RWPE1 (cell line): ENCODE measurements at regions not wholly inside any gene's neighbourhood (a gene's known extent, or its start where the extent isn't known, plus 50 kb on each side); places are given as distances from the start of the nearest gene placed in this dataset.

Experiments
- CTCF ChIA-PET: fragments of 350-600 bp; sonication (Branson Sonifier 250); formaldehyde crosslinking; extraction: SDS; loops from one replicate; lab custom pipeline; 2021; lab: Yijun Ruan, JAX
- POLR2A ChIA-PET: fragments of 400-600 bp; formaldehyde crosslinking; extraction: SDS; loops from one replicate; lab custom pipeline; 2020; ENCODE audit warnings: antibody characterized with exemption; ENCODE audit not compliant: low non-redundant PET; lab: Yijun Ruan, JAX
- DNase-seq: peaks from one replicate; pipeline ENCODE4 v3.0.0; 2012; ENCODE audit warnings: low spot score
- H3K27ac ChIP-seq: fragments of 450-650 bp; 2 replicates; pipeline ENCODE4 v1.5.1; 2017
- CTCF ChIP-seq: fragments of 450-650 bp; conservative IDR thresholded peaks from 2 replicates; pipeline ENCODE4 v1.5.1; 2017; ENCODE audit warnings: low read depth, mild to moderate bottlenecking

GRCh38 chr16:63981639-63982038 is 1140.2 kb downstream of the CDH11 start:
- POLR2A ChIA-PET = no interaction called here
- H3K27ac ChIP-seq = no peak overlapping the region
- no peak for DNase-seq
- TF ChIP-seq CTCF = no peak
- CTCF ChIA-PET = no interaction called here

GRCh38 chr16:63980763-63981162 is 1141.1 kb downstream of the CDH11 start:
- no peak overlapping the region for H3K27ac ChIP-seq
- no peak for DNase-seq
- TF ChIP-seq CTCF = no peak
- CTCF ChIA-PET = no interaction called here
- POLR2A ChIA-PET = no interaction called here

GRCh38 chr16:63978240-63978639 is 1143.6 kb downstream of the CDH11 start:
- POLR2A ChIA-PET = no interaction called here
- no peak for DNase-seq
- CTCF ChIA-PET = no interaction called here
- H3K27ac ChIP-seq = no peak overlapping the region
- no peak for TF ChIP-seq CTCF

GRCh38 chr16:63976345-63976744 is 1145.5 kb downstream of the CDH11 start:
- POLR2A ChIA-PET = no interaction called here
- TF ChIP-seq CTCF = no peak
- no peak overlapping the region for H3K27ac ChIP-seq
- CTCF ChIA-PET = interaction anchor here (0.6 kb wide), 1 partner anchor 19 kb away, joined by 4 read pairs; no protein-coding TSS in a partner anchor
- no peak for DNase-seq

- ChIA-PET POLR2A (no interaction called here), CTCF (interaction anchor here (0.6 kb wide), 1 partner anchor 20 kb away, joined by 4 read pairs; no protein-coding TSS in a partner anchor)
- DNase-seq = no peak
- no peak for TF ChIP-seq CTCF
- H3K27ac ChIP-seq = no peak overlapping the region
Observed at GRCh38 chr16:63975669-63976068, 1146.2 kb downstream of the CDH11 start.

GRCh38 chr16:63967966-63968365 is 1153.9 kb downstream of the CDH11 start:
- TF ChIP-seq CTCF = no peak
- no peak overlapping the region for H3K27ac ChIP-seq
- ChIA-PET POLR2A (no interaction called here), CTCF (no interaction called here)
- DNase-seq = no peak

GRCh38 chr16:63960321-63960720 is 1161.5 kb downstream of the CDH11 start:
- POLR2A ChIA-PET = no interaction called here
- CTCF ChIA-PET = no interaction called here
- no peak for TF ChIP-seq CTCF
- DNase-seq = no peak
- no peak overlapping the region for H3K27ac ChIP-seq
